GM18909 (cell line): ENCODE measurements at regions not wholly inside any gene's neighbourhood (a gene's known extent, or its start where the extent isn't known, plus 50 kb on each side); places are given as distances from the start of the nearest gene placed in this dataset.

Experiments
- ATAC-seq: cut with Tn5 transposase; IDR thresholded peaks from one replicate; pipeline ENCODE4 v1.9.1; 2021; ENCODE audit warnings: mild to moderate bottlenecking; ENCODE audit not compliant: unreplicated experiment, poor library complexity

DNA sequence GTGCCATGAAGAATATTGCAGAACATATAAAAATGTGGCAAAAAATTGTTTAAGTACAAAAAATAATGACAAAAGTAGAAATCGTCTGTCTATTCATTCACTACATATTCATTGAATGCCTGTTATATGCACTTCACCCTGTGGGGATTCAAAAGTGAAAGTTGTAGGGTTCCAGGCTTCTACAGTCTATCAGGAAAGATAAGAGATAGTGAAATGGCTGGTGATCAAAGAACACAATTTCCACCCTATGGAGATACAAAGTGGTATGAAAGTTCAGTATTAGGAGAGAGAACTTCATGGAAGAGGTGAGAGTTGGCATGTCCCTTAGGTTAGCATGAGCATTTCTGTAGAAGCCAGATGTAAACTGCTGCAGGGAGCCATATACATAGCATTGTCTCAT is 127.0 kb upstream of the PMFBP1 start:
- no peak for ATAC-seq

DNA sequence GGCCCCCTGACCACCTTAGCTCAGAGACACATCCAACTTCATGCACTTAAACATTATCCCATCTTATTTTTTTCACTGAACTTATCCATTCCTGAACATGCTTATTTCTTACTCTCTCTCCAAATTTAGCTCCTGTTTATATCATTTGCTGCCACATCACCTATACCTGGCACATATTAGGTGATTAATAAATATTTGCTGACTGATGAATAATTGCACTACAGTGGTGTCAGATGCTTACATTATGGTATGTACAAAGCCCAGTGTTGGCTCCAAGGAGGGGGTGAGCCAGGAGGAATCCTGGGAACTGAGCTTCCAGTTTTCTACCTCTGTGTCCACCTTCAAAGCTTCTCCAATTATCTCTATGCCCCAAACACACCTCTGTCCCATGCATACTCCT is 124.0 kb upstream of the PMFBP1 start:
- no peak for ATAC-seq

DNA sequence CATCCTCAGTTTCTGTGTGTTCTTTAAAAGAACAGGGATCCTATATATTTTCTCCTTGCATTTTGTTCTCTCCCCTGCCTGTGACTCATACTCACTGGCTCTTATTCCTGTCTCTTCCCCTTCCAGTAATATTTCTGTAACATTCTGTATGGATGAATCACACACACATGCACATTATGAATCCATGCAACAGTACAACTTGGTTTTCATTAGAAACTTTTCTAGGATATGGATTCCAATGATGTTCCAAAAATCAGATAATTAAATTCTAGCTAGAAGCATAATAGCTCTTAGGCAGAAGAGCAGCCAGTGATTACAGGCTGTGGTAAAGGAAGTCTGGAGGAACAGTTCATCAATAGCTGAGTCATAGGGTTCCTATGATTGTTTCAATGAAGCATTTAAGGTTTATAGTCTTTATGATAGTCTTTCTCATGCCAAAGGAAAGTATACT is 119.6 kb upstream of the PMFBP1 start:
- no peak for ATAC-seq

DNA sequence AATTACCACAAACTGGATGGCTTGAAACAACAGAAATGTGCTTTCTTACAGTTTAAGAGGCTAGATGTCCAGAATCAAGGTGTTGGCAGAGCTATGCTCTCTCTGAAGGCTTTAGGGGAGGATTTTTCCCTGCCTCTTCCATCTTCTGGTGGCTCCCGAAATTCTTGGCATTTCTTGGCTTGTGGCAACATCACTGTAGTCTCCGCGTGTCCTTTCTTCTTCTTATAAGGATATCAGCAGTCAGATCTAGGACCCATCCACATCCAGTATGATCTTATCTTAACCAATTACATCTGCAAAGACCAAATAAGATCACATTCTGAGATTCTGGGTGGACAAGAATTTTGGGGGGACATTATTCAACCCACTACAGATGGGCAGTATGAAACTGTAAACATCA is 119.2 kb upstream of the PMFBP1 start:
- ATAC-seq, result no peak

DNA sequence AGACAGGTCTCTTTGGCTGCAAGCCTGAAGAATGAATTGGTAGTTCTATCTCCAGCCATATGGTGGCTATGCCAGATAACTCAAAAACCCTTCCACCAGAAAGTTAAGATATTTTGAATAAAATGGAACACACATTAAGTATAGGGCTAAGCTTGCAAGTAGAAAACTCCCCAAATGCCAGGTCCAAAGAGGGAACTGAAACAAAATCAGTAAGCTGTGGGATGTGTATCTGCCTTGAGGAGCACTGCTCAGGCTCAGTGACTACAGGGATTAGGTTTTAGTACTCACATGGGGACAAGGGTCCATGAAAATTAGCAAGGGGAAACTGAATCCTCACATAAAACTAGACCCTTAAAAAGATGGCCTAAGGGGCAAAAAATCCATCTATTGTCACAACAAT is 115.7 kb upstream of the PMFBP1 start:
- ATAC-seq, result no peak

DNA sequence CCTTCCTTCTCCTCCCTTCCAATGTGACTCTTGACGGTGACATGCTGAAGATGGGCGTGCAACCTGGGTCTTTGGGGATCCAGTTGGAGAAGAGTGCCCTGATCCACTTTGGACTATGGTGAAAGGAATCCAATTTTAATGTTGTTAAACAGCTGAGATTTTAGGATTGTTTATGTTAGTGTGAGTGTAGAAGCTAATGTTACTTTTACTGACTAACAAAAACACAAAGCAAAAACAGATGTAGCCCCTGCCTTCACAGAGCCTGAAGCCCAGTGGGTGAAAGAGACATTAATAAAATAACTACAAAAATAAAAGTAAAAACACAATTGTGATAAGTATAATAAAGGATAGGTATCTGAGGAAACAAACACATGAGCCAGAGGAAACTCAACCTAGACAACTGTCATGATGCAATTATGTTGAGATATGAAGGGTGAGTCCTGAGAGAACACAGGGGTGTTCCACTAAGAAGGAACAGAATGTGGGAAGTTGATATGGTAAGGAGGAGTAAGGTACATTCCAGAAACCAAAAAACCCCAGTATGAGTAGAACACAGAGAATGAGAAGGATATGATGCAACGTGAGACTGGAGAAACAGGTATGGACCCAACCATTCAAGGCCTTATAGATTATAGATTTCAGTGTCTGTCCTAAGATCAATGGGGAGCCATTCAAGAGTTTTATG is 115.1 kb upstream of the PMFBP1 start:
- no peak for ATAC-seq

DNA sequence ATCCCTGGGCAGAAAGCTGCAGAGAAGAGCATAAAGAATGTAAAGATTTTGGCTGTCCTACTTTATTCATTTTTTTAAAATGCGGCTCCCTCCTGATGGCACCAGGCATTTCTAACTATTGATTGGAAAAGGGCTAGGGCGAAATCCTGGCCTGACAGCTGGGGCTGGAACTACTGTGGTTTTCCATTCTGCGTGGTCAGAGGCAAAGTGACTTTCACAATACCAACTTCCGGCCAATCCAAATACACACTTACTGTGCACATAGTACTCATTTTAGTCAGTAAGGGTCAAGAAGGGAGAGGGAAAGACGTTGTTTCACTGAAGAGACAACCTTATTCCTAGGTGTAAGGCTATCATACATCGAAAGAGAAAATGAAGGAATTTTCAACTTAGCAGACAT is 113.8 kb upstream of the PMFBP1 start:
- ATAC-seq, result no peak

DNA sequence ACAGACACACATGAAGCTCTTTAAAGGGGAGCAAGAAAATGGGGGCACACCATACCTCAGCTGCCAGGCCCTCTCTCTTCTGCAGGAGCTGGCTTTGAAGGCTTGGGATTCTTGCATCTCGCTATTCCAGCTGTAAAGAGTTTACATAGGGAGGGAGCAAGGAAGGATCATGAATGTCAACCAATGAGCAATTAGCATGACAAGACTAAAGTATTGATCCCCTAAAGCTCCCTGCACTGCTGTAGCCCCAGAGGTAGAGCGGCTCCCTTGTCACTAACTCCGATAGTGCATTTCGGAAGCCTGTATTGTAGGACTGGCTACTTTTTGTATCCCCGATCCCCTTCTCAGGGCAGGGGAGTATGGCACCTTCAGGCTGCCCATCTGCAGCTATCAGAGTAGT is 113.4 kb upstream of the PMFBP1 start:
- ATAC-seq, result no peak

DNA sequence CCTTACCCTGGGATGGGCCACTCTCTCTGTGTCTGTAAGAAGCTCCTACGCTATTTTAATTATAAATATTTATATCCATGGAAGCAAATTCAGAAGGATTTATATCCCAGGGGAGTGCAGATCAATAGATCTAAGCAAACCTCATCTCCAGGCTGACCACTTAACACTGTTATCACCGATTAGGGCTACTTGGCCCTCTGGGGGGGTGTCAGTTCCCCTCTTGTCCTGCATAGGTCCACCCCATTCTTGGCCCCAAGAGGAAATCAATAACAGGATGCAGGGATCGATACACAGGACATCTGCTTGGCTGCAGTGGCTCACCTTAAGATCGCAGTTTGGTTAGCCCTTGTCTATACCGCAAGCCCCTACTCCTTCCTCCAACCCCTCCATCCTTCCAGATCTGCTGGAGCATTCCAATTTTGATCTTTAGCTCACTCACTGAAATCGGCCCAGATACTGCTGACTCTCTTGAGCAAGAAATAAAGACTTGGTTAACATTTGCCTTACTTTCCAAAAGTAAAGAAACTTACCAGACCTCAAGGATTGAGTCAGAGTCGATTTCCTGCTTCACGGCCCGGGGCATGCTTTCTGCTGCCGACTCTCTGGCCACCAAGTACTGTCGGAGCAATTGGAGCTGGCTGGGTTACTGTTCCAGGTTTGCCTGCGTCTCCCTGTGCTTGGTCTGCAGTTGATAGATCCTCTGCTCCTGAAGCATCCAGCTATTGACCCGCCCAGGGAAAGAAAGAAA is 112.3 kb upstream of the PMFBP1 start:
- no peak for ATAC-seq

DNA sequence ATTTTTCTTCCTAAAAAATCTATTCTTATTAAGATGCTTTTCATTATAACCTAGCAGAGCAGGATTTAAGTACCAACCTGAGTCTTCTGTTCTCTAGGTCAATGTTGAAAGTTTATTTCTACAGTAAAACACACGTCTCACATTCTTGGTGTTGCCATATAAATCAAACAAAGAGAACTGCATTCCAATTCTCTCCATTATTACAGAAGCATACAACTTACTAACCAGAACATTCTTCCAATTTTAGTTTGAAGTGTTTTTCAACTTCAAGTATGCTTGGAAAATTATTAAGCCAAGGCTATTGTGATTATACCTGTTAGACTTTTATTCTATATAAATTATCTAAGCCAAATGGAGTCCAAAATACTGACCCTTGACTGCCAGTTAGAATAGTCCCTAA is 110.4 kb upstream of the PMFBP1 start:
- no peak for ATAC-seq

DNA sequence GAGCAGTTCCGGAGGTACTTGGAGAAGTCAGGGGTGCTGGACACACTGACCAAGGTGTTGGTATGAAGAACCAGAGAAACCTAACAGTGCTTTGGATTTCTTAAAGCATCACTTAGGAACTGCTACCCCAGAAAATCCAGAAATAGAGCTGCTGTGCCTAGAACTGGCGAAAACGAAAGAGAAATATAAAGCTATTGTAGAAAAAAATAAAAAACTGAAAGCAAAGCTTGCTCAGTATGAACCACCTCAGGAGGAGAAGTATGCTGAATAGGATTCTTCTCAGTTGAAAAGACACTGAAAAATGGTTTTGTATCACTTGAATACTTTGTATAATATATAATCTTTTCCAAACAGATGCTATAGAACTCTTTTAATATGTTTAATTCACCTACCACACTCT is 106.3 kb upstream of the PMFBP1 start:
- ATAC-seq, result no peak

DNA sequence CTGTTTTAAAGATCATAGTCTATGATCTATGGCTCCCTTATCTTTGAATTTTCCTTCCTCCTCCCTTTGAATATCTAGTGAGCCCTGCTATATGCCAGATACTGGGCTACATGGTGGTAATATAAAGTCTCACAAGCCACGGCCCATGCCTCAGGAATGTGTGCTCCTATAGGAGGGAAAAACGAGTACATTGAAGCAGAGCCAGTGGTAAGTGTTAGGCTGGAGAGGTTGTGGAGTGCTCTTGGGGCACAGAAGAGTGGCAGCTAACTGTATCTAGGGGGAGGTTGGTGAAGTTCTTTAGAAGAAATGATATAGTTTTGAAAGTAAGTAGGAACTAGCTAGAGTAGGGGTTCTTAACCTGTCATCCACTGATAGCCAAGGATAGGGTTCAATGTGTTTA is 105.8 kb upstream of the PMFBP1 start:
- ATAC-seq, result no peak

DNA sequence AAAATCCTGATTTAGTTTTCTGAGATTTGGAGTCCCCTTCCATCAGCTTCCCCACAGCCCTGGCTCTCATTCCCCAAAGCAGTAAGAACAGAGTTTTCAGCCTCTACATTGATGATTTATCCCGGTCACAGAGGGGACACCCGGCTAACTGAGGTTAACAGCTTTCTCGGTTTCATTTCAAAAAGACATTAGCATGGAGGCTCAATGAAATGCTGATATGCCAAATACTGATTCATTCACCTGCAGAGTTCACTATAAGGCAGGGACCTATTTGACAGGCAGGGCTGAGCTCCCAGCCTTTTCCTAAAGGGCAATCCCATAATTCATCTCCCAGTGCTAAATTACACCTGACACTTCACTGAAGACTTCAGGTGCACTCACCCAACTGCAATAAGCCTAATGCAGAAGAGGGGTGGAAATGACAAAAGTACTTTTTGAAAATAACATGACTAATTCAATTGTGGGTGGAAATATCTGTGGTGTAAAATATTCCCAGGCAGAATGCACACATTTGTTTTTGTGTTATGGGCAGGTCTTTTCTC is 99.8 kb upstream of the PMFBP1 start:
- ATAC-seq, result no peak

DNA sequence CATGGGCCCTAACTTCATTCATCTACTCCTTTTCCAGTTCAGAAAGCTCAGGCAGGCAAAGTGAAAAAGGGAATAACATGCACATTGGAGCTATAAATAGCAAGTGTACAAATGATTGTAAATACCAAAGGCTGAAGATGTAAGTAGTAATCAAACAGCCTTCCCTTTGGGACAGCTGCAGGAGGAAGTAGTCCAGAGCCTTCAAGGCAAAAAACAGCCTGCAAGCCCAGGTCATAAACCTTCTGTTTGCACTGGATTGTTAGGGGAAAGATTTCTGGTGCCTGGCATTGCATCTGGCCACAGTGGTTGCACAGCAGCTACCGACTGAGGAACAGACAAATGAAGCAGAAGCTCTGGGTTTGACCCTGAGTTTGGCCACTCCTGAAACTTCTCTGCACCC is 98.6 kb upstream of the PMFBP1 start:
- ATAC-seq, result no peak

DNA sequence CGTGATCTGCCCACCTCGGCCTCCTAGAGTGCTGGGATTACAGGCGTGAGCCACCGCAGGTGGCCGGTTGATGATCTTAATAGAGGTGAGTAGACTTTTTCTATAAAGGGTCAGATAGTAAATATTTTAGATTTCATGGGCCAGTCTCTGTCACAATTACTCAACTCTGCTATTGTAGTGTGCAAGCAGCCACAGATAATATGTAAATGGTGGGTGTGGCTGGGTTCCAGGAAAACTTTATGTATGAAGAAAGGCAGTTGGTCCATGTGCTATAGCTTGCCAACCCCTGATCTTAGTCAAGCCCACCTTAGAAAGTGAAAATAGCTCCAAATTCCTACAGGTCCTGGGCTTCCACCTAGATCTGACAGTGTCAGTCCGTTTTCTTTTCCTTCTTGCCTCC is 94.9 kb upstream of the PMFBP1 start:
- ATAC-seq, result no peak

DNA sequence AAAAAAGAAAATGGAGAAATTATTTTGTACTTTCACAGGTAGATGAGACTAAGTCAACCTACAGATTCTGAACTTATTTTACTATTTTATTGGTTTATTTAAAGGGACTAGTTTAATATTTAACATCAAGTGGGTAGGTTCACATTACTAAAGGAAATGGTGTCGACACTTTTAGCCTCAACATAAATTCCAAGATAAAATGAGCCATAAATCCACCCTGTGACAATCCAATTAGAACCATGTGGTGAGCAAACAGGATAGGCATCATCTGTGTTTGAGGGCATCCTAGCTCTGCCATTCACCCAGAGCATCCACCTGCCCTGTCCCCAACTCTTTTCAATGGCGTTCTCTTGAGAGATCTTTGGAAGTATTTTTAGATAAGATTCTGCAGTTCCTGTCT is 92.8 kb upstream of the PMFBP1 start:
- no peak for ATAC-seq

DNA sequence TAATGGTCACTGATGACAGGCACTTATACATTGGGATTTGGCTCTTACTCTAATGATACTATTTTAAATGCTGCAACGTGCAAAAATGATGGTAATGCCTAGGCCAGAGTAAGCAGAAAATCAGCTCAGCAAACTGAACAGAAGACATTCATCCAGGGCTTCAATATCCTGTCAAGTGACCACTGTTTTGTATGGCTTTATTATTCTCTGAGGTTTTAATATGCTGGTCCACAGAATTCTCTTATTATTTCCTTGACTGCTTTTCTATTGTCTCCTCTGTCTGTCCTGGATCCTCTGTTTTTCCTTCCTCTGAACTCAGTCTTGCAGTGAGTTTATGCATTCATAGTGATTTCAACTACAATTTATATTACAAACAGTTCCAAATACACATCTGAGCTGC is 90.8 kb upstream of the PMFBP1 start:
- no peak for ATAC-seq

DNA sequence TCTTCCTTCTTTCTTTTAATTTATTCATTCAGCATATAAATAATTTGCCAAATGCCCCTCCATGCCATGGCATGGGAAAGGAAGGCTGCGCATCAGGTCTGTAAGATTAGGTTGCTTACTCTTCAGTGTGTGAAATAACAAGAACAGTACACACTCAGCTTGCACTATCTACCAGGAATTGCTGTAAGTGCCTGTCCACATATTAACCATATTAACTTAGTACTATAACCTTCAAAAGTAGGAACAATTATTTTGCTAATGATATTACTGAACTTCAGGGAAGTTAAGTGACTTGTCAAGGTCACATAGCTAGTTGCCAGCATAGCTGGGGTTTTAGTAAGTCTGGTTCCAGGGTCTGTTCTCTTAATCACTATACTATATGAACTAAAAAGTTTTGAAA is 89.2 kb upstream of the PMFBP1 start:
- no peak for ATAC-seq

DNA sequence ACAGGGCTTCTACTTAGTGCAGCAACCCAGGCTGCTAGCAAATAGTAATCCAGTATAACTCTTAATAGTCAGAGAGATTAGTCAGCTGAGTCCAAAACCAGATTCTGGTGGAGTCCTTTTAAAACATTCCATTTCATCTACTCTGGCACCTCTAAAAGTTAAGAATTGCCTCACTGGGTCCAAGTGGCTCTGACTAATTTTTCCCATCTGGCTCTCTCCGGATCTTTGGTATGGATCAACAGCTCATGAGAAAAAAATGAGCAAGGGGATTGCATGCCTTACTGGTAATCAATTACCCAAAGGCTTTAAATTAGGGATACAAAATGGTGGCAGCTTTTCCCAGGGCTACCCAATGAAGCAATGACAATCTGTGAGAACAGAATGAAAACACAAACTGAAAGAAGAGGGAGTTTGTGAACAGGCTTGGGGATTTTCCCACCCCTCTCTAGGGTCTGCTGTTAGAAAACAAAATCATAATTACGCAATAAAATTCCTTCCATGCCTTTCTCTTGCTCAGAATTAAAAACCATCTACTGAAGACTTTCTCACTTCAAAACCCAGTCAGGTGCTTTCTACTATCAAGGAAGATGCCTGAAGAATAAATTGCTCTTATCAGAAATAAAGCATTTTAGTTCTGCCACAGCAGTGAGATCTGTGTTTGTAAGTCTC is 84.6 kb upstream of the PMFBP1 start:
- no peak for ATAC-seq

DNA sequence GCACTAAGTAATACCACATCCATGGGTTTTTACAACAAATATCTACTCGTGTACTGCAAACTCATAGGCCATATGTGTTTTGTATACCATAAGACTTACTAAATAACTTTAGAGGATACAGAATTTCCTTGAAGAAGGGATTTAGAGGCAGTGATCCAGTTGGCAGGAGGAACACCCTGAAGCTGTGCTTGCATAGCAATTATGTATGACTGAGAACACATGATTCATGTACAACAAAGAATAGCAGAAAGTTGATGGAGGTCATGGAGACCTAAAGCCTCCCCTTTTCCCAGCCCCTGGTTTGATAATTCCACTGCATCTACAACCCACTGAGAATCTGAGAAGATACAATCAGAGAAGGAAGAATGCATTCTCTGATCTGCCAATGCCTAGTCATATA is 83.8 kb upstream of the PMFBP1 start:
- no peak for ATAC-seq

DNA sequence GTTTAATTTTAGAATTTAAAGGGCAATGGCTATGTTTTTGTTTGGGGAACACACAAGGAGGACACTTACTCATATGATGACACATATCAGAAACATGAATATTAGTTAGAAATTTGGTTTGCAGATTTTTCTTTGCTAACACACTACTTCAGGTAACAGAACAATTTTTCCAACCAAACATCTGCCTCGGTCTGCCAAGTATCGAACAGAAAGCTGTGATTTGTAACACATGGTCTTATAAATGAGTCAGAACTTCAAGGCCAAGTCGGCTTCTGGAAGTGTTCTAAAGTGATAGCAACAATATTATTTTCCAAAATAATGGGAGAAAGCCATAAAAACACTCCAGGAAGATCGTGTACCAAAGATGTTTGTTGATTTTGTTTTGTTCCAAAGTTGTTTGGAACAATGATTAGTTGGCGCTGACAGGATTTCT is 75.9 kb upstream of the PMFBP1 start:
- ATAC-seq, result no peak
